K562 (cell line): ENCODE measurements at regions not wholly inside any gene's neighbourhood (a gene's known extent, or its start where the extent isn't known, plus 50 kb on each side); places are given as distances from the start of the nearest gene placed in this dataset.

Experiments used
- BDP1 ChIP-seq: IDR thresholded peaks from 3 replicates; pipeline ENCODE4 v1.6.1; 2011; ENCODE audit not compliant: insufficient read length, insufficient read depth
- CBX8 ChIP-seq: fragments of 200-600 bp; sonication (generic); IDR thresholded peaks from 2 replicates; pipeline ENCODE4 v1.6.1; 2012; ENCODE audit warnings: borderline replicate concordance, mixed run types, low read depth, mild to moderate bottlenecking, moderate library complexity, mixed read lengths, low read length, control low read depth, inconsistent platforms; ENCODE audit not compliant: poor library complexity, severe bottlenecking; ENCODE audit errors: extremely low read depth
- ETV6 ChIP-seq, 3 experiments: fragments of 150-350 bp in 1 of 3; sonication (generic) in 1 of 3; formaldehyde crosslinking in 1 of 3; IDR thresholded peaks; 2 replicates each; pipeline versions ENCODE4 v1.6.1 to v1.8.0; 2014 to 2022; ENCODE audit warnings: borderline replicate concordance in 2 of 3, low read depth in 2 of 3, antibody characterized with exemption in 1 of 3, low read length in 1 of 3, mild to moderate bottlenecking in 1 of 3, missing genetic modification reagents in 1 of 3
- EWSR1 ChIP-seq: fragments of 450-650 bp; IDR thresholded peaks from 2 replicates; pipeline ENCODE4 v1.6.1; 2018; ENCODE audit warnings: borderline replicate concordance, mild to moderate bottlenecking, low read depth, moderate library complexity; ENCODE audit not compliant: partially characterized antibody
- FOXA1 ChIP-seq: fragments of 450-650 bp; IDR thresholded peaks from 2 replicates; pipeline ENCODE4 v1.6.1; 2016; ENCODE audit warnings: mild to moderate bottlenecking, borderline replicate concordance
- HDAC2 ChIP-seq: fragments of 450-650 bp; IDR thresholded peaks from 2 replicates; pipeline ENCODE4 v1.6.1; 2016; ENCODE audit warnings: mild to moderate bottlenecking
- ID3 ChIP-seq, 2 experiments: fragments of 250-450 bp in 1 of 2; fragments of 450-650 bp in 1 of 2; sonication (Bioruptor Pico) in 1 of 2; IDR thresholded peaks; 2 replicates each; pipeline versions ENCODE4 v1.6.1 to v1.8.0; 2016 to 2021; ENCODE audit warnings: mild to moderate bottlenecking in 2 of 2, moderate library complexity in 2 of 2, missing compliant biosample characterization in 1 of 2, missing genetic modification characterization in 1 of 2
- NRF1 ChIP-seq, 2 experiments: fragments of 450-650 bp; IDR thresholded peaks in 1 of 2; conservative IDR thresholded peaks in 1 of 2; 2 replicates each; pipeline ENCODE4 v1.6.1; 2014; ENCODE audit warnings: mild to moderate bottlenecking in 2 of 2
- PHF20 ChIP-seq: fragments of 450-650 bp; IDR thresholded peaks from 2 replicates; pipeline ENCODE4 v1.6.1; 2018; ENCODE audit not compliant: partially characterized antibody
- RBM14 ChIP-seq: fragments of 200-400 bp; formaldehyde crosslinking; IDR thresholded peaks from 2 replicates; pipeline ENCODE4 v1.6.1; 2018; ENCODE audit warnings: low read depth, mild to moderate bottlenecking, low read length, moderate library complexity, borderline replicate concordance; ENCODE audit not compliant: insufficient read depth
- SPI1 ChIP-seq: IDR thresholded peaks from 2 replicates; pipeline ENCODE4 v1.6.1; 2011; ENCODE audit warnings: low read depth, low read length, control low read depth, borderline replicate concordance
- ZBTB11 ChIP-seq, 3 experiments: fragments of 200-800 bp in 1 of 3; fragments of 250-450 bp in 1 of 3; fragments of 450-650 bp in 1 of 3; sonication (Bioruptor Pico) in 1 of 3; sonication (Bioruptor generic) in 1 of 3; formaldehyde crosslinking in 1 of 3; IDR thresholded peaks; 2 replicates each; pipeline versions ENCODE4 v1.6.1 to v1.8.0; 2016 to 2022; ENCODE audit warnings: mild to moderate bottlenecking in 2 of 3, missing genetic modification characterization in 2 of 3, missing compliant biosample characterization in 1 of 3, moderate library complexity in 1 of 3
- ZKSCAN1 ChIP-seq: fragments of 150-350 bp; IDR thresholded peaks from 2 replicates; pipeline ENCODE4 v1.6.1; 2016; ENCODE audit warnings: low read depth, low read length
- ZNF583 ChIP-seq: fragments of 250-450 bp; sonication (Bioruptor Pico); IDR thresholded peaks from 2 replicates; pipeline ENCODE4 v1.4.0; 2020
- ZNF766 ChIP-seq: fragments of 200-800 bp; sonication (Bioruptor generic); conservative IDR thresholded peaks from 2 replicates; pipeline ENCODE4 v1.6.1; 2016; ENCODE audit warnings: missing genetic modification characterization, missing compliant biosample characterization
- ZZZ3 ChIP-seq: fragments of 450-650 bp; IDR thresholded peaks from 2 replicates; pipeline ENCODE4 v1.6.1; 2016; ENCODE audit warnings: antibody characterized with exemption, mild to moderate bottlenecking, moderate library complexity
- TF ChIP-seq, protein P1 (sequence below): sonication (generic); formaldehyde crosslinking; IDR thresholded peaks from 2 replicates; pipeline ENCODE4 v1.8.1; 2023; ENCODE audit warnings: mild to moderate bottlenecking, missing genetic modification reagents
- TF ChIP-seq, protein P2 (sequence below): fragments of 450-650 bp; formaldehyde crosslinking; IDR thresholded peaks from 2 replicates; pipeline ENCODE4 v1.4.0; 2022; ENCODE audit warnings: missing genetic modification characterization
- TF ChIP-seq, protein P3 (sequence below): sonication (generic); formaldehyde crosslinking; IDR thresholded peaks from 2 replicates; pipeline ENCODE4 v1.8.0; 2022; ENCODE audit warnings: mild to moderate bottlenecking, missing genetic modification reagents

DNA sequence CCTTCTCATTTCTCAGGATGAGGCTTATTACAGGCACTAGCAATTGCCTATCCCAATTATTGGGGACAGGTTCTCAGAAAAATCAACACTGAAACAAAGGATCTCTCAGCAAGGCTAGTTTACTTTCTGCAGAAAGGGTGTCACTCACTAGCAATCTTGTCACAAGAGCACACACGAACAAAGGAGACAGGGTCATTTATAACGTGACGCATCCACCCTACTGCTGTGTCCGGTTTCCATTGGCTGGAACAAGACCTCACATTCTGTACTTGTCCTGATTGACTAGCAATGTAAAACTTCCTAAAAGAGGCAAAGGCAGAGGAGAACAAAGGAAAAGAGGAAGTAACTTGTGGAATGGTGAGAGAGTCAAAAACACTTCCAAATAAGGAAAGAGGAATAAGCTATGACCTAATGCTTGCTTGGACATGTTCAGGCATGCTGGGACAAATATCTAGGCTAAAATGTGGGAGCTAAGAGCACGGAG, 160.2 kb upstream of the STXBP5 start (continued):
- TF ChIP-seq ZBTB11 (CRISPR knock-in tag; IDR thresholded peaks at IDR 0.05) (peak in 1 of 3 experiments; percentile 65; a peak in 2 of 6 replicates), SPI1 (peak; percentile 39; the same call in 1 of the 2 replicates), BDP1 (no peak), PHF20 (no peak), ZKSCAN1 (no peak), ID3 (CRISPR knock-in tag; IDR thresholded peaks at IDR 0.05) (no peak), ID3 (tag; IDR thresholded peaks at IDR 0.05) (0 out of 2 replicates have a peak, but pooled peaks have one; percentile 12), EWSR1 (no peak), NRF1 (conservative IDR thresholded peaks at IDR 0.05 in 1 of 2, IDR thresholded peaks at IDR 0.05 in 1 of 2) (peak in 1 of 2 experiments; percentile 25; a peak in 2 of 4 replicates), ZZZ3 (no peak), CBX8 (no peak), HDAC2 (no peak), ZNF766 (no peak), ZNF583 (CRISPR knock-in tag) (no peak), RBM14 (no peak), ETV6 (IDR thresholded peaks at IDR 0.05; ENCODE audit: borderline replicate concordance in 1 of 2, low read depth in 2 of 2, low read length in 1 of 2) (no peak), ETV6 (CRISPR knock-in tag; IDR thresholded peaks at IDR 0.05; ENCODE audit: borderline replicate concordance) (no peak), FOXA1 (no peak)
- TF ChIP-seq, protein P1, sequence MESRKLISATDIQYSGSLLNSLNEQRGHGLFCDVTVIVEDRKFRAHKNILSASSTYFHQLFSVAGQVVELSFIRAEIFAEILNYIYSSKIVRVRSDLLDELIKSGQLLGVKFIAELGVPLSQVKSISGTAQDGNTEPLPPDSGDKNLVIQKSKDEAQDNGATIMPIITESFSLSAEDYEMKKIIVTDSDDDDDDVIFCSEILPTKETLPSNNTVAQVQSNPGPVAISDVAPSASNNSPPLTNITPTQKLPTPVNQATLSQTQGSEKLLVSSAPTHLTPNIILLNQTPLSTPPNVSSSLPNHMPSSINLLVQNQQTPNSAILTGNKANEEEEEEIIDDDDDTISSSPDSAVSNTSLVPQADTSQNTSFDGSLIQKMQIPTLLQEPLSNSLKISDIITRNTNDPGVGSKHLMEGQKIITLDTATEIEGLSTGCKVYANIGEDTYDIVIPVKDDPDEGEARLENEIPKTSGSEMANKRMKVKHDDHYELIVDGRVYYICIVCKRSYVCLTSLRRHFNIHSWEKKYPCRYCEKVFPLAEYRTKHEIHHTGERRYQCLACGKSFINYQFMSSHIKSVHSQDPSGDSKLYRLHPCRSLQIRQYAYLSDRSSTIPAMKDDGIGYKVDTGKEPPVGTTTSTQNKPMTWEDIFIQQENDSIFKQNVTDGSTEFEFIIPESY (CRISPR knock-in tag), result no peak
- TF ChIP-seq, protein P2, sequence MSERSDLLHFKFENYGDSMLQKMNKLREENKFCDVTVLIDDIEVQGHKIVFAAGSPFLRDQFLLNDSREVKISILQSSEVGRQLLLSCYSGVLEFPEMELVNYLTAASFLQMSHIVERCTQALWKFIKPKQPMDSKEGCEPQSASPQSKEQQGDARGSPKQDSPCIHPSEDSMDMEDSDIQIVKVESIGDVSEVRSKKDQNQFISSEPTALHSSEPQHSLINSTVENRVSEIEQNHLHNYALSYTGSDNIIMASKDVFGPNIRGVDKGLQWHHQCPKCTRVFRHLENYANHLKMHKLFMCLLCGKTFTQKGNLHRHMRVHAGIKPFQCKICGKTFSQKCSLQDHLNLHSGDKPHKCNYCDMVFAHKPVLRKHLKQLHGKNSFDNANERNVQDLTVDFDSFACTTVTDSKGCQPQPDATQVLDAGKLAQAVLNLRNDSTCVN (CRISPR knock-in tag), result no peak
- TF ChIP-seq, protein P3, sequence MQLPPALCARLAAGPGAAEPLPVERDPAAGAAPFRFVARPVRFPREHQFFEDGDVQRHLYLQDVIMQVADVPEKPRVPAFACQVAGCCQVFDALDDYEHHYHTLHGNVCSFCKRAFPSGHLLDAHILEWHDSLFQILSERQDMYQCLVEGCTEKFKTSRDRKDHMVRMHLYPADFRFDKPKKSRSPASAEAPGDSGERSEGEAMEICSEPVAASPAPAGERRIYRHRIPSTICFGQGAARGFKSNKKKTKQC (CRISPR knock-in tag), result no peak
